Umbilical cord (tissue), 1 donor: ENCODE measurements at regions not wholly inside any gene's neighbourhood (a gene's known extent, or its start where the extent isn't known, plus 50 kb on each side); places are given as distances from the start of the nearest gene placed in this dataset.

Experiments
- DNase-seq: peaks from one replicate; pipeline ENCODE4 v3.0.0-alpha.2; 2015; ENCODE audit warnings: low spot score

GRCh38 chr7:131218727-131219128, 108.9 kb upstream of the MKLN1 start:
- no peak for DNase-seq

GRCh38 chr7:131219312-131220041, 108.2 kb upstream of the MKLN1 start:
- DNase-seq = peak; percentile 43

GRCh38 chr7:131221061-131221460, 106.6 kb upstream of the MKLN1 start:
- DNase-seq = no peak

- no peak for DNase-seq
These were observed 105.5 kb upstream of the MKLN1 start for GRCh38 chr7:131222171-131222570.

GRCh38 chr7:131223151-131223550, 104.5 kb upstream of the MKLN1 start:
- no peak for DNase-seq

- no peak for DNase-seq
These were observed 102.7 kb upstream of the MKLN1 start for GRCh38 chr7:131224996-131225395.

GRCh38 chr7:131225619-131226513, 101.8 kb upstream of the MKLN1 start:
- peak; percentile 35 for DNase-seq

GRCh38 chr7:131226514-131226865, 101.2 kb upstream of the MKLN1 start:
- DNase-seq = no peak

- DNase-seq = no peak
These were observed 96.1 kb upstream of the MKLN1 start for GRCh38 chr7:131231381-131232220.

GRCh38 chr7:131232768-131233167, 94.9 kb upstream of the MKLN1 start:
- DNase-seq = no peak

- DNase-seq = no peak
These were observed 94.5 kb upstream of the MKLN1 start for GRCh38 chr7:131233193-131233592.

- no peak for DNase-seq
These were observed 92.8 kb upstream of the MKLN1 start for GRCh38 chr7:131234719-131235488.

GRCh38 chr7:131235489-131236317, 92.0 kb upstream of the MKLN1 start:
- DNase-seq = peak; percentile 40

- DNase-seq = no peak
These were observed 91.4 kb upstream of the MKLN1 start for GRCh38 chr7:131236318-131236672.

GRCh38 chr7:131238347-131238931, 89.2 kb upstream of the MKLN1 start:
- no peak for DNase-seq

- DNase-seq = no peak
These were observed 86.3 kb upstream of the MKLN1 start for GRCh38 chr7:131241386-131241785.

- DNase-seq = no peak
These were observed 85.5 kb upstream of the MKLN1 start for GRCh38 chr7:131242123-131242650.

- no peak for DNase-seq
These were observed 83.3 kb upstream of the MKLN1 start for GRCh38 chr7:131244259-131244852.

- DNase-seq = peak; percentile 64
These were observed 78.7 kb upstream of the MKLN1 start for GRCh38 chr7:131249003-131249402.
